Natural killer cell (primary cell): ENCODE measurements at regions not wholly inside any gene's neighbourhood (a gene's known extent, or its start where the extent isn't known, plus 50 kb on each side); places are given as distances from the start of the nearest gene placed in this dataset.

Experiments
- ATAC-seq, 3 donors: fragments of 150-1000 bp in 2 of 3; fragments of 200-7000 bp in 1 of 3; cut with Tn5 transposase; 1 replicate in 1 of 3; 2 replicates in 2 of 3; pipeline ENCODE4 v1.10.0; 2021; ENCODE audit warnings: mild to moderate bottlenecking in 2 of 3, moderate library complexity in 2 of 3
- DNase-seq, 2 donors: peaks; one replicate each; pipeline versions ENCODE4 v3.0.0 to v3.0.0-alpha.2; 2013 to 2021; ENCODE audit warnings: mixed read lengths in 1 of 2
- H3K27ac ChIP-seq: one replicate; pipeline ENCODE4 v1.5.1; 2013; ENCODE audit warnings: mild to moderate bottlenecking, low read length
- H3K27me3 ChIP-seq: one replicate; pipeline ENCODE4 v1.6.1; 2013; ENCODE audit warnings: low read length; ENCODE audit not compliant: control insufficient read depth, insufficient read depth
- H3K36me3 ChIP-seq: one replicate; pipeline ENCODE4 v1.6.1; 2013; ENCODE audit warnings: low read length; ENCODE audit not compliant: control insufficient read depth, insufficient read depth
- H3K4me1 ChIP-seq: one replicate; pipeline ENCODE4 v1.6.1; 2013; ENCODE audit warnings: low read length; ENCODE audit not compliant: control insufficient read depth, insufficient read depth
- H3K4me3 ChIP-seq: one replicate; pipeline ENCODE4 v1.5.1; 2013; ENCODE audit warnings: low read length
- H3K9me3 ChIP-seq: one replicate; pipeline ENCODE4 v1.6.1; 2013; ENCODE audit warnings: low read length; ENCODE audit not compliant: control insufficient read depth, insufficient read depth
- H3K27ac Mint-ChIP-seq, 2 donors: one replicate each; pipeline ENCODE4 v1.8.0; 2022; ENCODE audit warnings: mild to moderate bottlenecking in 2 of 2, mixed read lengths in 2 of 2, moderate library complexity in 1 of 2
- H3K27me3 Mint-ChIP-seq, 2 donors: one replicate each; pipeline ENCODE4 v1.8.0; 2022; ENCODE audit warnings: low read depth in 2 of 2, mixed read lengths in 2 of 2
- H3K36me3 Mint-ChIP-seq: one replicate; pipeline ENCODE4 v1.8.0; 2022; ENCODE audit warnings: mixed read lengths
- H3K4me1 Mint-ChIP-seq, 2 donors: one replicate each; pipeline ENCODE4 v1.8.0; 2022; ENCODE audit warnings: mixed read lengths in 2 of 2
- H3K4me3 Mint-ChIP-seq: one replicate; pipeline ENCODE4 v1.8.0; 2022; ENCODE audit warnings: mild to moderate bottlenecking, moderate library complexity, mixed read lengths
- H3K9me3 Mint-ChIP-seq, 2 donors: one replicate each; pipeline ENCODE4 v1.8.0; 2022; ENCODE audit warnings: mixed read lengths in 2 of 2
- WGBS: methylation state at CpG from one replicate; pipeline ENCODE4 v1.1.7; 2013; ENCODE audit warnings: missing lambda C conversion rate; ENCODE audit not compliant: insufficient coverage; 5-methylcytosine and 5-hydroxymethylcytosine counted together
- intact Hi-C: fragments of 100-400 bp; cut with micrococcal nuclease; formaldehyde crosslinking; loops from one replicate; pipeline ENCODE4 v1.14.2; 2022
- TF ChIP-seq, protein P1 (sequence below): fragments of 200-600 bp; IDR thresholded peaks from one replicate; pipeline ENCODE4 v1.8.0; 2022; ENCODE audit warnings: antibody characterized with exemption

DNA sequence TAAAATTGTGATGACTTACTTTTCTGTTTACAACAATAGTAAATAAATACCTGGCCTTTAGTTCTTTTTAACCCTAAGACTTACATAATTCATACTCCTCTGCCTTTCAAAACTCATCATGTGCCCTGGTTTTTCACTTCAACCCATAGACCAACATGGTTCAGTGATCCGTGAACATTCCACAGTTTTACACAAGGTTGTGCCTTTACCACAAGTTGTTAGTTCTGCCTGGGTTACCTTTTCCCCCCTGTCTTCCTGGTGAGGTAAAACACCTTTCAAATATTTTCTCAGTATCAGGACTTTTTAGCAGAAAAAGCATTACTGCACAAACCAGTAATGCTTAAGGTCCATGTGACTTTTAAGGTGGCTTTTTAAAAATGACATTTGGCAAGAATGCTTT, 1466.4 kb downstream of the PLA2G4A start:
- no peaks in the 10 kb centered on the region for H3K4me1 Mint-ChIP-seq
- ATAC-seq (no peak), DNase-seq (no peak)
- H3K9me3 Mint-ChIP-seq = peaks cover 15 to 34% of the 10 kb centered on the region in 2 donors
- H3K4me3 Mint-ChIP-seq = no peak overlapping the region
- Histone ChIP-seq H3K9me3 (peaks cover 13% of the 10 kb centered on the region), H3K4me3 (no peak overlapping the region), H3K4me1 (no peaks in the 10 kb centered on the region), H3K27me3 (no peaks in the 10 kb centered on the region), H3K27ac (no peak overlapping the region), H3K36me3 (no peaks in the 10 kb centered on the region)
- H3K36me3 Mint-ChIP-seq = peaks cover 22% of the 10 kb centered on the region
- WGBS = 73% methylated on average over 1 of the region's 1 CpG
- intact Hi-C loops = no loop called here
- TF ChIP-seq, protein P1, sequence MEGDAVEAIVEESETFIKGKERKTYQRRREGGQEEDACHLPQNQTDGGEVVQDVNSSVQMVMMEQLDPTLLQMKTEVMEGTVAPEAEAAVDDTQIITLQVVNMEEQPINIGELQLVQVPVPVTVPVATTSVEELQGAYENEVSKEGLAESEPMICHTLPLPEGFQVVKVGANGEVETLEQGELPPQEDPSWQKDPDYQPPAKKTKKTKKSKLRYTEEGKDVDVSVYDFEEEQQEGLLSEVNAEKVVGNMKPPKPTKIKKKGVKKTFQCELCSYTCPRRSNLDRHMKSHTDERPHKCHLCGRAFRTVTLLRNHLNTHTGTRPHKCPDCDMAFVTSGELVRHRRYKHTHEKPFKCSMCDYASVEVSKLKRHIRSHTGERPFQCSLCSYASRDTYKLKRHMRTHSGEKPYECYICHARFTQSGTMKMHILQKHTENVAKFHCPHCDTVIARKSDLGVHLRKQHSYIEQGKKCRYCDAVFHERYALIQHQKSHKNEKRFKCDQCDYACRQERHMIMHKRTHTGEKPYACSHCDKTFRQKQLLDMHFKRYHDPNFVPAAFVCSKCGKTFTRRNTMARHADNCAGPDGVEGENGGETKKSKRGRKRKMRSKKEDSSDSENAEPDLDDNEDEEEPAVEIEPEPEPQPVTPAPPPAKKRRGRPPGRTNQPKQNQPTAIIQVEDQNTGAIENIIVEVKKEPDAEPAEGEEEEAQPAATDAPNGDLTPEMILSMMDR = no peak
- H3K27ac Mint-ChIP-seq = no peak overlapping the region
- H3K27me3 Mint-ChIP-seq = no peaks in the 10 kb centered on the region

- H3K4me1 ChIP-seq = no peaks in the 10 kb centered on the region
- Mint-ChIP-seq H3K27ac (no peak overlapping the region), H3K4me1 (no peaks in the 10 kb centered on the region), H3K27me3 (no peaks in the 10 kb centered on the region), H3K9me3 (peaks cover 17 to 20% of the 10 kb centered on the region in 2 donors), H3K4me3 (no peak overlapping the region), H3K36me3 (peaks cover 28% of the 10 kb centered on the region)
- intact Hi-C loops = no loop called here
- no peaks in the 10 kb centered on the region for H3K36me3 ChIP-seq
- no peak for DNase-seq
- no peak overlapping the region for H3K27ac ChIP-seq
- WGBS = 93% methylated on average over 5 of the region's 5 CpGs
- H3K27me3 ChIP-seq = no peaks in the 10 kb centered on the region
- peaks cover 7% of the 10 kb centered on the region for H3K9me3 ChIP-seq
- H3K4me3 ChIP-seq = no peak overlapping the region
- no peak for ATAC-seq
- TF ChIP-seq, protein P1 = no peak
These were observed 1474.0 kb downstream of the PLA2G4A start for GRCh38 chr1:188302746-188303145.

DNA sequence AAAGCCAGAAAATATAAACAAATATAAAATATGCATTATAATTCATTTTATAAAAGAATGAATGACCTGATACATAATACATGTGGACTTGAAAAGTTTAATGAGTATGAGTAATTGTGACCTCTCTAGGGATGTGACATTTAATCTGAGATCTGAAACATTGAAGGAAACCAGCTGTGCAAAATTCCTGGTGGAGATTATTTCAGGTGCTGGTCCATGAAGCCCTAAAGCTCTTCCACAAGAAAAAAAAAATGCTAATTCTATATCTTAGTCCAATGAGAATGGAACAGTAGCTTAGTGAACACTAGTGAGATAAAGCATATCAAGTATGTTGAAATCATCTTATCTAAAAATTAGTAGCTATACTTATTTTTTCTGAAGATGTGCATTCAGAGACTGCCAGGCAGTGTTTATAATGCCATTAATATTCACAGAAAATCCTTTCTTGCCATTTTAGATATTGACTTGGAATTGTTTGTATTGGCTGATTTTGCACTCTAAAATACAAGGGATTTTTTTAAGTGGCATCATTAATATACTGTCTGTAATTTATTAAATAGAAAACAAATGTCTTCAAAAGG, 1485.9 kb downstream of the PLA2G4A start:
- no peak for ATAC-seq
- Histone ChIP-seq H3K9me3 (no peaks in the 10 kb centered on the region), H3K36me3 (no peaks in the 10 kb centered on the region), H3K27me3 (no peaks in the 10 kb centered on the region), H3K27ac (no peak overlapping the region), H3K4me1 (no peaks in the 10 kb centered on the region), H3K4me3 (no peak overlapping the region)
- H3K9me3 Mint-ChIP-seq = peaks cover 4 to 15% of the 10 kb centered on the region in 2 donors
- no peak overlapping the region for H3K27ac Mint-ChIP-seq
- intact Hi-C loops = no loop called here
- TF ChIP-seq, protein P1 = no peak
- no peaks in the 10 kb centered on the region for H3K4me1 Mint-ChIP-seq
- no peak for DNase-seq
- no peak overlapping the region for H3K4me3 Mint-ChIP-seq
- no peaks in the 10 kb centered on the region for H3K27me3 Mint-ChIP-seq
- H3K36me3 Mint-ChIP-seq = no peaks in the 10 kb centered on the region

- intact Hi-C loops = no loop called here
- Mint-ChIP-seq H3K27me3 (no peaks in the 10 kb centered on the region), H3K4me3 (no peak overlapping the region), H3K27ac (no peak overlapping the region), H3K36me3 (no peaks in the 10 kb centered on the region), H3K9me3 (peaks cover 4 to 18% of the 10 kb centered on the region in 2 donors), H3K4me1 (no peaks in the 10 kb centered on the region)
- H3K4me1 ChIP-seq = no peaks in the 10 kb centered on the region
- H3K36me3 ChIP-seq = no peaks in the 10 kb centered on the region
- H3K27me3 ChIP-seq = no peaks in the 10 kb centered on the region
- no peak overlapping the region for H3K27ac ChIP-seq
- no peak for ATAC-seq
- DNase-seq = no peak
- H3K9me3 ChIP-seq = no peaks in the 10 kb centered on the region
- TF ChIP-seq, protein P1 = no peak
- H3K4me3 ChIP-seq = no peak overlapping the region
These were observed 1489.1 kb downstream of the PLA2G4A start for GRCh38 chr1:188317894-188318293.
